ENCODE measurements at regions not wholly inside any gene's neighbourhood (a gene's known extent, or its start where the extent isn't known, plus 50 kb on each side); places are given as distances from the start of the nearest gene placed in this dataset.

- no peaks in the 10 kb centered on the region for H3K9me3 Mint-ChIP-seq (ENCODE audit: unreplicated experiment)
- Histone ChIP-seq H3K9ac (ENCODE audit: low read length) (no peak overlapping the region), H4K20me1 (ENCODE audit: insufficient read depth, low read length) (no peaks in the 10 kb centered on the region), H3K4me1 (ENCODE audit: insufficient read depth, low read length) (no peaks in the 10 kb centered on the region), H3K27me3 (ENCODE audit: insufficient read depth, low read length) (no peaks in the 10 kb centered on the region), H3K4me3 (ENCODE audit: insufficient read depth, low read depth, low read length) (no peak overlapping the region), H3K36me3 (ENCODE audit: insufficient read depth, low read length) (no peaks in the 10 kb centered on the region), H2AFZ (ENCODE audit: low read depth, low read length) (no peak overlapping the region), H3K27ac (ENCODE audit: low read depth, low read length) (no peak overlapping the region), H3K9me3 (ENCODE audit: insufficient read depth, low read depth, low read length) (no peaks in the 10 kb centered on the region), H3K4me2 (ENCODE audit: low read length) (no peak overlapping the region), H3K79me2 (ENCODE audit: insufficient read depth, low read length) (no peaks in the 10 kb centered on the region)
- no peaks in the 10 kb centered on the region for H3K36me3 Mint-ChIP-seq (ENCODE audit: low read depth, unreplicated experiment)
- no peak for TF ChIP-seq CTCF (IDR thresholded peaks at IDR 0.05; ENCODE audit: insufficient read depth, low read depth, low read length)
- no peak for TF ChIP-seq EZH2 (IDR thresholded peaks at IDR 0.05; ENCODE audit: insufficient read depth, low read length)
- FAIRE-seq: no peak
- no peak overlapping the region for H3K27ac Mint-ChIP-seq (ENCODE audit: unreplicated experiment)
- peaks cover 4% of the 10 kb centered on the region for H3K4me1 Mint-ChIP-seq (ENCODE audit: low read depth, unreplicated experiment)
- no peak overlapping the region for H3K4me3 Mint-ChIP-seq (ENCODE audit: unreplicated experiment)
- H3K27me3 Mint-ChIP-seq (ENCODE audit: low read depth, unreplicated experiment): no peaks in the 10 kb centered on the region
- DNase-seq (ENCODE audit: low read depth): peak; percentile 6
Observed at GRCh38 chr2:223300326-223300725, 248.3 kb downstream of the KCNE4 start.

- no peak overlapping the region for H2AFZ ChIP-seq (ENCODE audit: low read depth, low read length)
- DNase-seq (ENCODE audit: low read depth): no peak
- H3K4me3 Mint-ChIP-seq (ENCODE audit: unreplicated experiment): no peak overlapping the region
Observed at GRCh38 chr2:223306371-223306770, 254.4 kb downstream of the KCNE4 start.

More at GRCh38 chr2:223306371-223306770, 254.4 kb downstream of the KCNE4 start:
- Histone ChIP-seq H3K4me3 (ENCODE audit: insufficient read depth, low read depth, low read length) (no peak overlapping the region), H3K27ac (ENCODE audit: low read depth, low read length) (no peak overlapping the region), H3K9me3 (ENCODE audit: insufficient read depth, low read depth, low read length) (no peaks in the 10 kb centered on the region), H3K4me1 (ENCODE audit: insufficient read depth, low read length) (no peaks in the 10 kb centered on the region), H3K4me2 (ENCODE audit: low read length) (no peak overlapping the region), H3K9ac (ENCODE audit: low read length) (no peak overlapping the region), H3K79me2 (ENCODE audit: insufficient read depth, low read length) (no peaks in the 10 kb centered on the region), H3K27me3 (ENCODE audit: insufficient read depth, low read length) (no peaks in the 10 kb centered on the region), H4K20me1 (ENCODE audit: insufficient read depth, low read length) (no peaks in the 10 kb centered on the region), H3K36me3 (ENCODE audit: insufficient read depth, low read length) (no peaks in the 10 kb centered on the region)
- Mint-ChIP-seq H3K9me3 (ENCODE audit: unreplicated experiment) (no peaks in the 10 kb centered on the region), H3K4me1 (ENCODE audit: low read depth, unreplicated experiment) (no peaks in the 10 kb centered on the region), H3K36me3 (ENCODE audit: low read depth, unreplicated experiment) (no peaks in the 10 kb centered on the region), H3K27me3 (ENCODE audit: low read depth, unreplicated experiment) (no peaks in the 10 kb centered on the region), H3K27ac (ENCODE audit: unreplicated experiment) (no peak overlapping the region)
- no peak for FAIRE-seq
- TF ChIP-seq CTCF (IDR thresholded peaks at IDR 0.05; ENCODE audit: insufficient read depth, low read depth, low read length) (peak; percentile 29), EZH2 (IDR thresholded peaks at IDR 0.05; ENCODE audit: insufficient read depth, low read length) (no peak)
